Cardiac muscle cell (in vitro differentiated cells and primary cell): ENCODE measurements at regions not wholly inside any gene's neighbourhood (a gene's known extent, or its start where the extent isn't known, plus 50 kb on each side); places are given as distances from the start of the nearest gene placed in this dataset.

Experiments used
- DNase-seq, 2 donors: peaks; one replicate each; pipeline versions ENCODE4 v3.0.0 to v3.0.0-alpha.2; 2010 to 2017; ENCODE audit warnings: low read depth in 1 of 2, low spot score in 1 of 2
- H3K27ac ChIP-seq: fragments of 200-600 bp; sonication (generic); 2 replicates; pipeline ENCODE4 v1.5.1; 2016
- H3K27me3 ChIP-seq: fragments of 200-600 bp; sonication (generic); 2 replicates; pipeline ENCODE4 v1.6.0; 2016; ENCODE audit warnings: control low read depth
- H3K36me3 ChIP-seq: fragments of 200-600 bp; sonication (generic); 2 replicates; pipeline ENCODE4 v1.5.1; 2016; ENCODE audit warnings: control low read depth
- H3K4me1 ChIP-seq: fragments of 200-600 bp; sonication (generic); 2 replicates; pipeline ENCODE4 v1.8.1; 2017; ENCODE audit warnings: low read depth, mild to moderate bottlenecking, mixed run types
- H3K4me3 ChIP-seq: fragments of 200-600 bp; sonication (generic); 2 replicates; pipeline ENCODE4 v1.5.1; 2016; ENCODE audit warnings: mild to moderate bottlenecking
- H3K9me3 ChIP-seq: fragments of 200-600 bp; sonication (generic); 2 replicates; pipeline ENCODE4 v1.5.1; 2017; ENCODE audit warnings: low read depth, mild to moderate bottlenecking, control low read depth
- TF ChIP-seq, protein P1 (sequence below): IDR thresholded peaks from 2 replicates; pipeline ENCODE4 v1.5.1; 2012; ENCODE audit warnings: low read depth, mild to moderate bottlenecking, low read length

DNA sequence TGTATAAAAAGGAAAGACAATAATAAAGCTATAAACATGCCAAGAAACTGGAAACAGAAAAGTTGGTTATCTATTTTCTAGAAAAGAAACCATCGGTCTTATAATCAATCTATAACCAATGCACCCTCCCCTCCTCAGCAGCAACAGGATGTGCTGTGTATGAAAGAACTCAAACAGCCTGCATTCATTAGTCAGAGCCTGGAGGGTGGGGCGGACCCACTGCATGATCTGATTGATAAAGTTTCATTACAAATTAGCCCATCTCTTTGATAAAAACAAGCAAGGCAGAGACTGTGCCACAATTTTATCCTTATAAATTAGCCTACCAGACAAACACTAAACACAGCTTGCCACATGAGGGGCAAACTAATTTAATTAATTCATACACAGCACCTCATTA, 448.1 kb downstream of the BCAT1 start:
- Histone ChIP-seq H3K36me3 (no peaks in the 10 kb centered on the region), H3K27me3 (no peaks in the 10 kb centered on the region), H3K4me1 (no peaks in the 10 kb centered on the region), H3K9me3 (no peaks in the 10 kb centered on the region), H3K4me3 (no peak overlapping the region), H3K27ac (no peak overlapping the region)
- TF ChIP-seq, protein P1, sequence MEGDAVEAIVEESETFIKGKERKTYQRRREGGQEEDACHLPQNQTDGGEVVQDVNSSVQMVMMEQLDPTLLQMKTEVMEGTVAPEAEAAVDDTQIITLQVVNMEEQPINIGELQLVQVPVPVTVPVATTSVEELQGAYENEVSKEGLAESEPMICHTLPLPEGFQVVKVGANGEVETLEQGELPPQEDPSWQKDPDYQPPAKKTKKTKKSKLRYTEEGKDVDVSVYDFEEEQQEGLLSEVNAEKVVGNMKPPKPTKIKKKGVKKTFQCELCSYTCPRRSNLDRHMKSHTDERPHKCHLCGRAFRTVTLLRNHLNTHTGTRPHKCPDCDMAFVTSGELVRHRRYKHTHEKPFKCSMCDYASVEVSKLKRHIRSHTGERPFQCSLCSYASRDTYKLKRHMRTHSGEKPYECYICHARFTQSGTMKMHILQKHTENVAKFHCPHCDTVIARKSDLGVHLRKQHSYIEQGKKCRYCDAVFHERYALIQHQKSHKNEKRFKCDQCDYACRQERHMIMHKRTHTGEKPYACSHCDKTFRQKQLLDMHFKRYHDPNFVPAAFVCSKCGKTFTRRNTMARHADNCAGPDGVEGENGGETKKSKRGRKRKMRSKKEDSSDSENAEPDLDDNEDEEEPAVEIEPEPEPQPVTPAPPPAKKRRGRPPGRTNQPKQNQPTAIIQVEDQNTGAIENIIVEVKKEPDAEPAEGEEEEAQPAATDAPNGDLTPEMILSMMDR, result no peak
- no peak for DNase-seq

DNA sequence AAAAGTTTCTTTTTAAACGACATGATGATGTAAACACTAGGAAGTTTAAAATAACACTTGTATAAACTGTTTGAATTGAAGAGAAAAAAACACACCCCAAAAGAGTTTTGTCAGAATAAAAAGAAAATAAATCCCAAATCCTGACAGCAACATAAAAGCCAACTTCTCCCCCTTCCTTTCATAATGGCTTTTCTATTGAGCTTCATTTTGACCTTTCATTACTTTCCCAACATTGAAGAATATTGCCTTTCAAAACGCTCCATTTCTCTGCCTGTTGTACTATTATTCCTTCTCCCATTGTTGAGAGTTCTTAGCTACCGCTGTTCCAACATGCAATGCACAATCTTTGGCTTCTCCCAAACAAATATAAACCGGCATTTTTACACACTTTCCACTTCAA, 448.5 kb downstream of the BCAT1 start:
- Histone ChIP-seq H3K4me3 (no peak overlapping the region), H3K36me3 (no peaks in the 10 kb centered on the region), H3K4me1 (no peaks in the 10 kb centered on the region), H3K27ac (no peak overlapping the region), H3K27me3 (no peaks in the 10 kb centered on the region), H3K9me3 (no peaks in the 10 kb centered on the region)
- TF ChIP-seq, protein P1, result no peak
- DNase-seq, result no peak

DNA sequence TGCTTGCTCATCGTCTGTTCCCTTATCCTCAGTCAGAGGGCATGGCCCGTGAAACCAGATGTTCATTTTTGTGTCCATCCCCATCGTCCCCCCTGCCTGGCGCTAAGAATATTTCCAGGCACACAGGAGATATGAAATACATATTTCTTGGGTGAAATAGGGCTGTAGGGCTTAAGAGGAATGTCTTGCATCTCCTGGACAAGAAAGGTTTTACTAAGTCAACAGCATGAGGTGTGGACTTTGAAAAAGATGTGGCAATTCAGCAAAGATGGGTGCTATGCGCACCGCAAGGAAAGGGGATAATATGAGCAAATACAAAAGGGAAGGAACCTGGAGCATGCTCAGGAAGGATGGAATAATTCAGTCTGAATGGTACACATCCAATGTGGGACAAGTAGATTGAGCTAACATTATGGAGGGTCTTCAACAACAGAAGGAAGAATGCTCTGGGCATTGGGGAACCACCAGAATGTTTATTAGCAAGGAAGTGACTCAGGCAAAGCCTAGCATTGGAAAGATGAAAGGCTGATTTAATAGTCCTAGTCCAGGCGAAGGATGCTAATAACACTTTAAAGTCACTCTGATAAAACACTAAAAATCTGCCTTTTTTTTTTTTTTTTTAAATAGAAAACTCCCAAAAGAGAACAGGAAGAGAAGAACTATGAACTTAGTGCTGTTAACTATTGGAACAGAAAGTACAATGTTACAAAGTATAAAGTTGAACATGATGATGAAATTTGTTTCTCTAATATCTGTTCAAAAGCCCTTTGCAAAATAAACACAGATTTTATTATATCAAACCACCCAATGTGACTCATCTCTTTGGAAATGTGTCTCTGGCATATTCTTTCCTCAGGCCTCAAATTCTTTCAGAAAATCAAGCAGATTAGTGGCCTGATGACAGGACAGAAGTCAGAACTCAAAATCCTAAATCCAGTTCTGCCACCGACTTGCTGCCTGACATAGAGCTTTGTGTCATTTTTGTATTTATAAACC, 449.5 kb downstream of the BCAT1 start:
- Histone ChIP-seq H3K4me3 (no peak overlapping the region), H3K27me3 (no peaks in the 10 kb centered on the region), H3K9me3 (no peaks in the 10 kb centered on the region), H3K36me3 (no peaks in the 10 kb centered on the region), H3K27ac (no peak overlapping the region), H3K4me1 (no peaks in the 10 kb centered on the region)
- peak in 1 of 2 donors; percentile 67 for DNase-seq
- TF ChIP-seq, protein P1, result no peak

DNA sequence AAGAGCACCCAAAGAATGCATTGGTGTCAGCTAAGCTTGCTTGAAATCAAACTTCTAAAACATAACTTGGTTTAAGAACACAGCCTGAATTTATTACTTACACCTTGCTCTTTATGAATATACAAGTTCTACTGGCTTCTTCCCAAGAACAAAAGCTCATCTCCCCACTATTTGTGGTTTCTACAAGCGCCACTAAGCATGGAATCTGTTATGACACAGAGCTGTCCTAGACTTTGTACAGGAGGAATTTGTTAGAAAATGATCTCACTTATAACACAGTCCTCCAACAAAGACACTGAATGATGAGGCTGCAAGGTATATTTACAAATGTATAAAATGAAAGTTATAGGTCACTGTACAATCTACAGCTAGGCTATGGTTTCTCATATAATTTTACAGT, 452.1 kb downstream of the BCAT1 start:
- TF ChIP-seq, protein P1, result no peak
- Histone ChIP-seq H3K36me3 (no peaks in the 10 kb centered on the region), H3K9me3 (no peaks in the 10 kb centered on the region), H3K4me3 (no peak overlapping the region), H3K4me1 (no peaks in the 10 kb centered on the region), H3K27me3 (no peaks in the 10 kb centered on the region), H3K27ac (no peak overlapping the region)
- DNase-seq, result peak in 1 of 2 donors; percentile 29

DNA sequence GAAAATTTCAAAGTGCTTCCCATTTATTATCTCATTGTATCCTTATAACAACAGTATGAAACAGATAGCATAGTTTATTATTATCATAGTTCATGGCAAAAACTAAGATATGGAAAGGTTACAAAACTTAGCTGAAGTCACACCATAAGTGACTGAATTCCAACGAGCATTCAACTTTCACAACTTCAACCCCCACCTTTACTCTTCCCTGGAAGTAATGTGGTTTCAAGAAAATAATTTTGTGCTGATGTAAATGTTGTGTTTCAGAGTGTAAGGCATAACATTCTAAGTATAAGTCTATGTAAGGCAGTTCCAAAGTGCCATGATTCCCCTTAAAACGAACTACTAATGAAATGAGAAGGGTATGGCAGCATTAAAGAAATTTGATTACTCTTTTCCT, 454.5 kb downstream of the BCAT1 start:
- no peak overlapping the region for H3K4me3 ChIP-seq
- H3K4me1 ChIP-seq, result no peaks in the 10 kb centered on the region
- no peaks in the 10 kb centered on the region for H3K27me3 ChIP-seq
- TF ChIP-seq, protein P1, result no peak
- H3K9me3 ChIP-seq, result no peaks in the 10 kb centered on the region
- DNase-seq, result peak in 1 of 2 donors; percentile 38
- H3K36me3 ChIP-seq, result no peaks in the 10 kb centered on the region
- no peak overlapping the region for H3K27ac ChIP-seq
